Embryonic facial prominence (tissue), 1 donor: ENCODE measurements at regions not wholly inside any gene's neighbourhood (a gene's known extent, or its start where the extent isn't known, plus 50 kb on each side); places are given as distances from the start of the nearest gene placed in this dataset.
"Not testable (repeated sequence)": the region's sequence is repeated elsewhere in the genome, so short reads cannot be mapped to it uniquely, and the experiment has no call there.

Experiments used
- DNase-seq: peaks from one replicate; pipeline ENCODE4 v3.0.0-alpha.2; 2016; ENCODE audit errors: extremely low spot score

GRCh38 chr7:9204571-9204970, 771.2 kb downstream of the NXPH1 start:
- DNase-seq = no peak

- DNase-seq = no peak
Measured at GRCh38 chr7:9210114-9210513, 776.7 kb downstream of the NXPH1 start.

DNA sequence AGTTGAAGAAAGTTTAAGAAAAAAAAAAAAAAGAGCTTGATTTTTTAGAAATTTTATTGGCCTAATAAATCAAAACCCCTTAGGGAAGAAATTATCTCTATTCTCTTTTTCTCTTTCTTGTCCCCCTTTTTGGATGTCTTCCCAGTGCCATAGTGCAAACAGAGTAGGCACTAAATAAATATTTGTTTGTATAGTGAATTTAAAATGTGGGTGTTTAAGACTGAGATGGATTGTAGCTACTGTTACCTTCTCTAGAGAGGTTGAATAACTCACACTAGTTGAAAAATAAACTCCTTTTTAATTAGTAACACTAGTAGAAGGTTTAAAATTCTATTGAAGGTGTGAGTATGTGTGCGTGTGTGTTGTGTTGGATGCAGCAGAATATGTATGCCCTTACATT, 783.8 kb downstream of the NXPH1 start:
- DNase-seq = no peak

DNA sequence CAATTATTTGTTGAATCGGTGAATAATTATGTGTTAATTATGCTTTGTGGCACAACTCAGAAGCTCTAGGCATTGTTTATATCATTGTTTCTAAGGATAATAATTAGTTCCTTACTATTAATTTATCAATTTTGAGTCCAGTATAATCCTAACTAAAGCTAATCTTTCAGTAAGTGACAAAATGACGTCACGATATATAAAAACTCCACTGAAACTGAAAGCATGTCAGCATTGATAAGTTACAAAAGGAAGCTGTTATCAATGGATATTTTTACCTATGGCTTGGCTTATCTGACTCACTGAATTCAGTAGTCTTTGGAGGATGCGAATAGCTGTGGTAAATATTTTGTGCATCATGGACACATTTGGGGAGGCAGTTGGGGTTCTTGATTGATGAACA, 793.1 kb downstream of the NXPH1 start:
- DNase-seq = no peak

DNA sequence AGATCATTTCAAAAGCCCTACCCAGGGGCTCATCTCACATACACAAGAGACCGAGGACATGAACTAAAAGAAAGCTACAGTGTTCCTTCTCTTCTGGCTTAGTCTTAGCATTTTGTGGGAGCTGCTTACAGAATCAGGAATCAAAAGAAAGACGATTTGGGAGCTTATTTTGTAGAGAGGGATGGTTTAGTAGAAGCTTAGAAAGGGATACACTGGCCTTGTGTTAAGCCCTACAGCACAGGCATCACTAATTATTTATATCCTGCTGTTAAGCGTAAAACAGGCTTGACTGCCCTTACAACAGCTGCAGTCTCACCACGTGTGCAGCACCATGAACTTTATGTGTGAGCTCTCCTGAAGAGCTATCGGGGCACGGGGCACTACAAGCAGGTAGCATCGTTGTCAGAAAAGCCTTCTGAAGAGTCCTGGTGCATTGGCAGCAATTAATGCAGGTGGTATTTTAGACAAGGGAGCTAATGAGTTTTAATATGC, 798.3 kb downstream of the NXPH1 start:
- no peak for DNase-seq

DNA sequence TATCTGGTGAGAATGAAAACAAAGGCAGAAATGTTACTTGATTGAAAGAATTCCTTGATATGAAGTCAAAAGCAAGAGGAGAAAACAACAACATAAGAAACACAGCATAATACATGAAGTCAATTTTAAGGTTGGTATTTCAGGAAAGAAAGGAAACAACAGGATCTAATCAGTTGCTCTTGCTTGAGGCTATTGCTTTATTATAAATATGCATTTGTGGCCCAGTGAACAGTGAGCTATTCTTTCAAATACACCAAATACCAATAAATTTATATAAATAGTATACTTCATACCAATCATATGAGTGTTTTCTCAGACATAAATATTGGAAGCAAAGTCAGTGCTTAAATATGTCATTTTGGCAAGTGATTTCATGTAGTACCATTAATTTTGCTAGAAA, 806.6 kb downstream of the NXPH1 start:
- DNase-seq = no peak

GRCh38 chr7:9241826-9242225, 808.4 kb downstream of the NXPH1 start:
- DNase-seq = no peak

- no peak for DNase-seq
Measured at GRCh38 chr7:9242636-9243035, 809.2 kb downstream of the NXPH1 start.

DNA sequence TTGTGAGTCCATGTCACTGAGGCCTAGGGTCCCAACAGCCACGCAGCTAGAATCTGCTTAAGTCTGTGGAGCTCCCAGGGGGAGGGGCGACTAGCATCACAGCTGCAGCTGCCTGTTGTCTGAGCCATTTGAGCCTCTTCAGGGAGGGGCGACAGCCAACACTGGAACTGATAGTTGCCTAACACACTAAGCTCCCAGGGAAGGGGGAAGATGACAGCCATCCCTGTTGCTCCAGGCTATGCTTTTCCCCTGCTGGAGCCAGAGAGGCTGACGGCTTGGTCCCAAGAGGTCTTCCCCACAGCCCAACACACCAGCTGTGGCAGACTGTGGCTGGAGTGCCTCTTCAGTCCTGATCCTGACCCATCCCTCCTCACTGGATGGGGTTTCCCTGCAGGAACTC, 817.5 kb downstream of the NXPH1 start:
- no peak for DNase-seq

DNA sequence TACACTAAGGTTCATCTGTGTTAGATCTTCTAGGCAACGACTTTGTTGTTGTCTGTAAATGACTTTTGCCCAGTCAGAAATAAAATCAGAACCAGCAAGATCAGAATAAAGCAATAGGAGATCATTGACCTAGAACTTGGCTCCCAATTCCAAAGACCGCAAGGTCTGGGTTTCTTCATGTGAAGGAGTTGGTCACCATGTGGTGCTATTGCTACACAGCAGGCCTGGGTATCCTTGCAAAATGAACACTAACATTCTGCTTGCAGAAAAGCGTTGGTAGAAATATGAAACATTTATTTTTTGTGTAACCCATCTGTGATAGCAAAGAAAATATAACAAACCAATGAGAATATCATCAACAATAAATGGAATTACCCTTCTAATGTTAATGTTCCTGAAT, 831.0 kb downstream of the NXPH1 start:
- no peak for DNase-seq

DNA sequence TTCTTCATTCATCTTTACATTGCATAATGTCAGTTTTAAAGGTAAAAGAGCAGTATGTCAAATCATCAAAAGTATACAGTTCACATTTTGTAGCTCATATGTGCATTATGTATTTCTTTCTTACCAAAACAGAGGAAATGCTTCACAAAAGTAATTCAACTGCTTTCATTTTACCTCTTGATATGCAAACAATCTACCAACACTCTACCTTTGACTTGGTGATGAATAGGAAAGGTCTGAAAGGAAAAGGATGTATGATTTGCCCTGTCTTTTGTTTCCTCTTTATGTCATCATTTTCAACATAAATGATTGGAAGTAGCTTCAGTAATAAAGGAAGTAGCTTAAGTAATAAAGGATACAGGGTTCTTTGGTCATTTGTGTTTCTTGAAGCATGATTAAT, 846.7 kb downstream of the NXPH1 start:
- DNase-seq = no peak

- DNase-seq = no peak
Measured at GRCh38 chr7:9283246-9283645, 849.8 kb downstream of the NXPH1 start.

DNA sequence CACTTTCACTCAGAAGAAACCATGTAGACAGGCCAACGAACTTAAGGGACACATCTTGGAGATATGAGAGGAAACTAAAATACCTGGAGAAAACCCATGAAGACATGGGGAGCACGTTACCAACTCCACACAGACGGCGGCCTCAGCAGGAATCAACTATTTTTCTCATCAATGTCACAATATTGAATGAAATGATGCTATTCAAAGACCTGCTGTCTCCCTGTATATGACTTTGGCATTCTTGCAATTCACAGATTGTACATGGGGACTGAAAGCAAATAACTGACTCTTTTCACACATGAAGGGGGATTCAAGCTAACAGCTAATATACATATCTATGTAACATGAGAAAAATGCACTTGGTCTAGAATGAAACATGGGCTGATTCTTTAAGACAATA, 869.0 kb downstream of the NXPH1 start:
- DNase-seq = no peak

GRCh38 chr7:9307131-9307530, 873.7 kb downstream of the NXPH1 start:
- no peak for DNase-seq

- no peak for DNase-seq
Measured at GRCh38 chr7:9324513-9324912, 891.1 kb downstream of the NXPH1 start.

DNA sequence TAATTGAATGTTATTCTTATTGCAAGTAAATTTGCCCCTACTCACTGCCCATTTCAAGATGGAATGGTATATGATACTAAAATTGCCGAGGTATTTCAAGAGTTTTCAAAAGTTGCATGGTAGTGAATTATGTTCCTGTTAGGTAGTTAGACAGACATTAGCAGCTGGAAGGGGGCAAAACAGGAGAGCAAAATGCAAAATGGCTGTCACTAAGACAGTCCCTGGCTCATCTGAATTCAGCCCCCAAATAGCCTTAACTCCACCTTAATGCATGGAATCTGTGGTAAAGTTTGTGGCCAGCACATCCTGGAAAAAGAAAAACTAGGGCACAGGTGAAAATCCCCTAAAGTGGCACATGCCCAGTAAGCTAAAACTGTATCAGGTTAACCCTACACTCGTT, 894.9 kb downstream of the NXPH1 start:
- no peak for DNase-seq

DNA sequence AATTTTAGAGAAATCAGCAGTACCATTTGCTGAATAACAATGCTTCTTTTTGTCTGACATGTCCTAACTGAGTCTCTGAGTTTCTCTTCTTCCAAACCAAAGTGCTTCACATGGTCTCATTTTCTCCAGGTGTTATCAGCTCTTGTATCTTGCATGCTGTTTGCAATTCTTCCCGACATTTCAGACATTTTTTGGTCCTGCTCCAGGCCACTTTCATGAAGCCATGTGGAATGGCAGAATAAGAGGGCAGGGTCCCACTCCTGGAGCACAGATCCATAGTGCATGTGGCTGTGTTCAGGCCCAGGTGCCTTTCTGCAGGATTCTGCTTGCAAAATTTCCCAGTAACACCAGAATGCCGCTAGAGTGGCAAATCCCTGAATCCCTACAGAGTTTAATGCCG, 916.2 kb downstream of the NXPH1 start:
- DNase-seq = no peak

DNA sequence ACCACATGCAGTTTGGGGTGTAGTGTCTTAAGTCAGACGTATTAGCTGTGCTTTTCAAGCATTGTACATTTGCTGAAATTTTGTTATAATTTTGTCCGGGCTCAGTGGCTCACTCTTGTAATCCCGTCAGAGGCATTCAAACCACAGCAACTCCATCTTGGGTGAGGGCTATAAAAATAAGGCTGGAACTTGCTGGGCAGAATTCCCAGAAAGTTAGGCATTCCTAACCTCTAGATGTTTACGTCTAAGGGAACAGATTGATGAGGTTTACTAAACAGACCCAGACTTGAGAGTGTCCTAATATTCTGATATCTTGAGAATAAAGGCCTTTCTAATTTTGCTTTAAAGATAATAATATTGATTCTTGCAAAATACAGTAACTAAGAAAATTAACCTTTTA, 957.8 kb downstream of the NXPH1 start:
- no peak for DNase-seq

- no peak for DNase-seq
Measured at GRCh38 chr7:9391984-9392383, 958.6 kb downstream of the NXPH1 start.

- not testable (repeated sequence) for DNase-seq
Measured at GRCh38 chr7:9404386-9404785, 971.0 kb downstream of the NXPH1 start.

- DNase-seq = no peak
Measured at GRCh38 chr7:9407816-9408215, 974.4 kb downstream of the NXPH1 start.

- no peak for DNase-seq
Measured at GRCh38 chr7:9453521-9453920, 1020.1 kb downstream of the NXPH1 start.

DNA sequence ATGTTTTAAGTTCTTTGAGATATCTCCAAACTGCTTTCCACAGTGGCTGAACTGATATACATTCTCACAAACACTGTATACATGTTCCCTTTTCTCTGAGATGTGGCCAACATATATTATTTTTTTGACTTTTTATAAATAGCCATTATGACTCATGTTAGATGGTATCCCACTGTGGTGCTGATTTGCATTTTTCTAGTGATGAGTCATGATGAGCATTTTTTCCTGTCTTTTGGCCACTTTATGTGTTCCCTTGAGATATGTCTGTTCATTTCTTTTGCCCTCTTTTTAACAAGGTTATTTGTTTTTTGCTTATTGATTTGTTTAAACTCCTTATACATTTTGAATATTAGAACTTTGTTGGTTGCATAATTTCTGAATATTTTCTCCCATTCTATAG, 1055.1 kb downstream of the NXPH1 start:
- no peak for DNase-seq

- no peak for DNase-seq
Measured at GRCh38 chr7:9498303-9498702, 1064.9 kb downstream of the NXPH1 start.

- no peak for DNase-seq
Measured at GRCh38 chr7:9502269-9502668, 1068.9 kb downstream of the NXPH1 start.
